ENCODE measurements at regions not wholly inside any gene's neighbourhood (a gene's known extent, or its start where the extent isn't known, plus 50 kb on each side); places are given as distances from the start of the nearest gene placed in this dataset.

DNA sequence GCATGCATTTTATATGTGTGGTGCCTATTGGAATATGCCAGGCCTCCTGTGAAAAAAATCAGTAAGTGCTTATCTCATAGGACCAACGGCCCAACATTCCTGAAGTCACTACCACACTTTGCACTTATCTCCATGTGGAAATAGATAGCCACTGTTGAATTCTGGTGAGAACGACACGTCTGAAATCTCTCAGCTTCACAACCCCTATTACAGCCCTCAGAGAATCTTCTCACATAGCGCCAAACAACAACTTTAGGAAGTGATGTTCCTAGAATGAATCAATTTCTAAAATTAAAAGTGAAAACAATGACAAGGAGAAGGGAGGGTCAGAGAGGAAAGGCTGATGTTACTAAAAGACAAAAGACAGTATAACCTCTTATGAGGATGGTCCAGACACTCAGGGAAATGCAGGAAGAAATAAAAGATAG, 270.8 kb upstream of the BTG1 start:
- intact Hi-C loops (cut with micrococcal nuclease; ENCODE audit: unreplicated experiment): no loop called here
- no peaks in the 10 kb centered on the region for H3K9me2 ChIP-seq (ENCODE audit: insufficient read depth, low read length)
- H3K4me2 ChIP-seq (ENCODE audit: low read length): no peak overlapping the region
- no peaks in the 10 kb centered on the region for H3K9me3 ChIP-seq (ENCODE audit: low read length)
- no peak overlapping the region for H3K4me3 ChIP-seq (ENCODE audit: low read depth, low read length, poor library complexity, severe bottlenecking)
- no peak overlapping the region for H3K27ac ChIP-seq (ENCODE audit: low read depth, low read length, poor library complexity, severe bottlenecking)
- TF ChIP-seq EZH2phosphoT487 (IDR thresholded peaks at IDR 0.05; ENCODE audit: borderline replicate concordance, low read depth, low read length) (no peak), CTCF (conservative IDR thresholded peaks at IDR 0.05; ENCODE audit: low read length) (no peak)
- no peaks in the 10 kb centered on the region for H3K36me3 ChIP-seq (ENCODE audit: insufficient read depth, low read length)
- ChIA-PET POLR2A (interaction anchor here (0.7 to 2.4 kb wide), 4 partner anchors 8 to 29 kb away, joined by 4 to 14 read pairs (median 4); no protein-coding TSS in a partner anchor), CTCF (ENCODE audit: unreplicated experiment) (interaction anchor here (0.6 kb wide), 1 partner anchor 8 kb away, joined by 4 read pairs; no protein-coding TSS in a partner anchor)
- no TSS peak for BruUV-seq (replicated peaks)
- H3K4me1 ChIP-seq (ENCODE audit: insufficient read depth, low read length, poor library complexity, severe bottlenecking): no peaks in the 10 kb centered on the region
- DNase-seq (ENCODE audit: low spot score): no peak
- no peaks in the 10 kb centered on the region for H4K20me1 ChIP-seq (ENCODE audit: insufficient read depth, low read length)
- H3K79me2 ChIP-seq (ENCODE audit: insufficient read depth, low read depth, low read length): no peaks in the 10 kb centered on the region
- H2AFZ ChIP-seq (ENCODE audit: low read length): no peak overlapping the region

- peaks cover 7% of the 10 kb centered on the region for H3K4me1 ChIP-seq (ENCODE audit: insufficient read depth, low read length, poor library complexity, severe bottlenecking)
- POLR2A ChIA-PET: interaction anchor here (0.6 to 1.5 kb wide), 11 partner anchors 10 to 273 kb away, joined by 3 to 12 read pairs (median 3); partner anchors contain the start of gene BTG1
- no peak for TF ChIP-seq CTCF (conservative IDR thresholded peaks at IDR 0.05; ENCODE audit: low read length)
- no peak for TF ChIP-seq EZH2phosphoT487 (IDR thresholded peaks at IDR 0.05; ENCODE audit: borderline replicate concordance, low read depth, low read length)
These were observed 268.8 kb upstream of the BTG1 start for GRCh38 chr12:92414170-92415070.

DNA sequence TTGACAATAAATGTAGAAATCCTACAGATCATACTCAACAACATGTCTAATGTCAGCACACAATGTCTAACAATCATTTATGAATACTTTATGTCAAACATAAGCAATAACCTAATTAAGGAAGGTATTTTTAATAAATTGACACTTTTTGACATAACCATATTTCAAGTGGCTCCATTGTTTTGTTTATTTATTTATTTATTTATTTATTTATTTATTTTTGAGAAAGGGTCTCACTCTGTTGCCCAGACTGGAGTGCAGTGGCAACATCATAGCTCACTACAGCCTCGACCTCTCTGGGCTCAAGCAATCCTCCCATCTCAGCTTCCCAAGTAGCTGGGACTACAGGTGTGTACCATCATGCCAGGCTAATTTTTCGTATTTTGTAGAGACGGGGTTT, 267.6 kb upstream of the BTG1 start:
- H3K27ac ChIP-seq (ENCODE audit: low read depth, low read length, poor library complexity, severe bottlenecking): no peak overlapping the region
- H3K9me3 ChIP-seq (ENCODE audit: low read length): no peaks in the 10 kb centered on the region
- no peaks in the 10 kb centered on the region for H4K20me1 ChIP-seq (ENCODE audit: insufficient read depth, low read length)
- intact Hi-C loops (cut with micrococcal nuclease; ENCODE audit: unreplicated experiment): no loop called here
- DNase-seq (ENCODE audit: low spot score): no peak
- no peak overlapping the region for H2AFZ ChIP-seq (ENCODE audit: low read length)
- no peak overlapping the region for H3K4me2 ChIP-seq (ENCODE audit: low read length)
- TF ChIP-seq EZH2phosphoT487 (IDR thresholded peaks at IDR 0.05; ENCODE audit: borderline replicate concordance, low read depth, low read length) (no peak), CTCF (conservative IDR thresholded peaks at IDR 0.05; ENCODE audit: low read length) (no peak)
- no peak overlapping the region for H3K4me3 ChIP-seq (ENCODE audit: low read depth, low read length, poor library complexity, severe bottlenecking)
- H3K9me2 ChIP-seq (ENCODE audit: insufficient read depth, low read length): no peaks in the 10 kb centered on the region
- ChIA-PET POLR2A (interaction anchor here (1.5 kb wide), 1 partner anchor 19 kb away, joined by 4 read pairs; no protein-coding TSS in a partner anchor), CTCF (ENCODE audit: unreplicated experiment) (no interaction called here)
- peaks cover 19% of the 10 kb centered on the region for H3K4me1 ChIP-seq (ENCODE audit: insufficient read depth, low read length, poor library complexity, severe bottlenecking)
- no peaks in the 10 kb centered on the region for H3K79me2 ChIP-seq (ENCODE audit: insufficient read depth, low read depth, low read length)
- H3K36me3 ChIP-seq (ENCODE audit: insufficient read depth, low read length): no peaks in the 10 kb centered on the region
- BruUV-seq (replicated peaks): no TSS peak

More at GRCh38 chr12:92414170-92415070, 268.8 kb upstream of the BTG1 start:
- DNase-seq (ENCODE audit: low spot score): no peak
- Histone ChIP-seq H2AFZ (ENCODE audit: low read length) (peak overlapping the region; percentile 50), H3K9me2 (ENCODE audit: insufficient read depth, low read length) (no peaks in the 10 kb centered on the region), H3K4me2 (ENCODE audit: low read length) (no peak overlapping the region), H3K27ac (ENCODE audit: low read depth, low read length, poor library complexity, severe bottlenecking) (no peak overlapping the region), H3K9me3 (ENCODE audit: low read length) (no peaks in the 10 kb centered on the region), H4K20me1 (ENCODE audit: insufficient read depth, low read length) (no peaks in the 10 kb centered on the region), H3K4me3 (ENCODE audit: low read depth, low read length, poor library complexity, severe bottlenecking) (no peak overlapping the region), H3K36me3 (ENCODE audit: insufficient read depth, low read length) (no peaks in the 10 kb centered on the region), H3K79me2 (ENCODE audit: insufficient read depth, low read depth, low read length) (no peaks in the 10 kb centered on the region)
- CTCF ChIA-PET (ENCODE audit: unreplicated experiment): interaction anchor here (0.9 kb wide), 1 partner anchor 51 kb away, joined by 3 read pairs; no protein-coding TSS in a partner anchor
- no TSS peak for BruUV-seq (replicated peaks)
- intact Hi-C loops (cut with micrococcal nuclease; ENCODE audit: unreplicated experiment): no loop called here

Measured in OCI-LY7 (cell line).